ENCODE measurements at regions not wholly inside any gene's neighbourhood (a gene's known extent, or its start where the extent isn't known, plus 50 kb on each side); places are given as distances from the start of the nearest gene placed in this dataset.

DNA sequence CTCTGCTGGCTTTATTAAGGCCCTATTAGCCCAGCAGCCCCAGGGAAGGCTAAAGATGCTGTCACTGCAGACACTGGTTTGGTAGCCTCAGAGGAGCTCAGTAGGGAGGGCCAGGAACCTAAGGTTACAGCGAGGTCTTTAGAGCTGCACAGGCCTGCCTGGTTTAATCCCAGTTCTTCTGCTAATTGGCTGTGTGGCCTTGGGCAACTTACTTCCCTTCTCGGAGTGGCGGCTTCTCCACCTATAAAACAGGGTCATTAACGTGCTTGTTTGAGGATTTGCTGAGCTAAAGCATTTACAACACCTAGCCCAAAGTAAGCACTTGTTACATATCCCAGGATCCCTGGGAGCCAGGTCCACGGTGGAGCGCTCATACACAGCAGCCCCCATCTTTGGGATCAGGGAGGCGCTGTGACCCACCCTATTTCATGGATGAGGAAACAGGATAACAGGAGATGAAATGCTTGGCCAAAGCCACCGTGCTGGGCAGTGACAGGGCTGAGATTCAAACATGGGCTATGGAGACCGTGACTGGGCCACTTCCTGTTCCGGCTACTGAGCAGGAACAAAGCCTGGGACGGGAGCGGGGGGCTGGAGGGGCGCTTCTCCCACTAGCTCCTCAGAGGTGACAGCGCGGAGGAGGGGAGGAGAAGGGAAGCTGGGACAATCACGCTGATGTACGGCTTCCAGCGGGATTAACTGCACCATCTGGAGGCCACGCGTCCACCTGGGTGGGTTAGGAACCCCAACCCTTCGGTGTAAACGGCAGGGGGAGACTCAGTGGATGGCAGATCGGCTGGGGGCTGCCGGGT lies 61.5 kb downstream of the IGLL1 start:
- TF ChIP-seq, protein P1, sequence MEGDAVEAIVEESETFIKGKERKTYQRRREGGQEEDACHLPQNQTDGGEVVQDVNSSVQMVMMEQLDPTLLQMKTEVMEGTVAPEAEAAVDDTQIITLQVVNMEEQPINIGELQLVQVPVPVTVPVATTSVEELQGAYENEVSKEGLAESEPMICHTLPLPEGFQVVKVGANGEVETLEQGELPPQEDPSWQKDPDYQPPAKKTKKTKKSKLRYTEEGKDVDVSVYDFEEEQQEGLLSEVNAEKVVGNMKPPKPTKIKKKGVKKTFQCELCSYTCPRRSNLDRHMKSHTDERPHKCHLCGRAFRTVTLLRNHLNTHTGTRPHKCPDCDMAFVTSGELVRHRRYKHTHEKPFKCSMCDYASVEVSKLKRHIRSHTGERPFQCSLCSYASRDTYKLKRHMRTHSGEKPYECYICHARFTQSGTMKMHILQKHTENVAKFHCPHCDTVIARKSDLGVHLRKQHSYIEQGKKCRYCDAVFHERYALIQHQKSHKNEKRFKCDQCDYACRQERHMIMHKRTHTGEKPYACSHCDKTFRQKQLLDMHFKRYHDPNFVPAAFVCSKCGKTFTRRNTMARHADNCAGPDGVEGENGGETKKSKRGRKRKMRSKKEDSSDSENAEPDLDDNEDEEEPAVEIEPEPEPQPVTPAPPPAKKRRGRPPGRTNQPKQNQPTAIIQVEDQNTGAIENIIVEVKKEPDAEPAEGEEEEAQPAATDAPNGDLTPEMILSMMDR (IDR thresholded peaks at IDR 0.05; ENCODE audit: borderline replicate concordance, extremely low read depth, low read length, poor library complexity, severe bottlenecking): no peak
- no peak for TF ChIP-seq EZH2 (IDR thresholded peaks at IDR 0.05; ENCODE audit: borderline replicate concordance, low read depth, low read length, severe bottlenecking)

Data from DND-41 (cell line).